CD4-positive, alpha-beta T cell treated with Interleukin-4 for 4 hours (primary cell): ENCODE measurements at regions not wholly inside any gene's neighbourhood (a gene's known extent, or its start where the extent isn't known, plus 50 kb on each side); places are given as distances from the start of the nearest gene placed in this dataset.
A peak's percentile ranks its signal among the peaks of the same experiment; 100 is the strongest.

Source experiments
- DNase-seq: peaks from one replicate; pipeline ENCODE4 v3.0.0-alpha.2; 2020

GRCh38 chr20:50380697-50381040 is 129.5 kb upstream of the PTPN1 start:
- DNase-seq, result no peak

GRCh38 chr20:50381075-50381732 is 129.0 kb upstream of the PTPN1 start:
- DNase-seq, result no peak

- DNase-seq, result peak; percentile 30
Observed at GRCh38 chr20:50381771-50382593, 128.2 kb upstream of the PTPN1 start.

DNA sequence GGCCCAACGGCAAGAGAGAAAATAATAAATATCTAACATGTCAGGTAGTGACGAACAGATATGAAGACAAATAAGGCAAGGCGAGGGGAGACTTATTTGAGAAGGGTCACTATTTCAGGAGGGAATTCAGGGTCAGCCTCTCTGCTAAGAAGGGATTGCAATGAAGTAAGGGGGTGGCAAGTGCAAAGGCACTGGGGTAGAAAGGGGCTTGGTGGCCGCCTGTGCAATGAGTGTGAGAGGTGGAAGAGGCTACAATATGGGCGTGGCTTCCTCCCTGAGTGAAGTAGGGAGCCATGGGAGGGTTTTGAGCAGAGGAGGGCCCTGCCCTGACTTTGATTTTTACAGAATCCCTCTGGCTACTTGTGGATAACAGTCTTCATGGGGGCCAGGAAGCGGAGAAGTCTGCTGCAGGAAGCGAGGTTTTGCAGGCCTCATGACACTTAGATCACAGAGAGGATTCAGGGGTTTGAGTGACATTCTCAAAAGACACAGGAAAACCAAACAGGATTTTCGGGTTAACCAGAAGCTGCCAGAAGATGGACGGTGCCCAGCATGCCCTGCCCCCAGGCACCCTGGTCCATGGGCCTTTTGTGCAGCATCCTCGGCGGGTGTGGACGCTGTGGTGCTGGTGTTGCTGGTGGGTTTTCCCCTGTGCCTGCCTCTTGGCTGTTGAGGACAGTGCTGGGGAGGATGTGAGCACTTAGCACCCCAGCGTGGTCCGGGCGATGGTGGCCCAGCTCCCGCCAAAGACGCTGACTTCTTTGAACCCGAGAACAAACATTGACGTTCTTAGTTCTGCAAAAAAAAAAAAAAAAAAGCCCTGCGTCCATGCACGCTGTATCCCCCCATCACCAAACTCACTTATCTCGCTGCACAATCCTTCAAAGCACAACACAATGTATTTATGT is 124.2 kb upstream of the PTPN1 start:
- DNase-seq, result peak; percentile 57

DNA sequence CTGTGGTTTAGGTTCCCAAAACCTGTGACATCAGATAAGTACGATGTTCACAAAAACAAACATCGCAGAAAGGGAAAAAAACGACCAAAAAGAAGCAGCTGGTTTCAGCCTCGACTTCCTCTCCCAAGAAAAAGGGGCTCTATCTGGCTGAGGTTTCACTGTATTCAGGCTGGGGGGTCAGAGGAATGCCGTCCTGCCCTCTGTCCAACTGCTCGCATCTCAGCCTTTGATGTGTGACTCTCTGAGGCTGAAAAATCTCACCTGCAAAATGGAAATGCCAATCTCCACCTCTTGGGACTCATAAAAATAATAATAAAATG is 123.6 kb upstream of the PTPN1 start:
- DNase-seq, result no peak

GRCh38 chr20:50387218-50387995 is 122.8 kb upstream of the PTPN1 start:
- no peak for DNase-seq

GRCh38 chr20:50387996-50388332 is 122.2 kb upstream of the PTPN1 start:
- DNase-seq, result no peak

- no peak for DNase-seq
Observed at GRCh38 chr20:50388733-50389437, 121.3 kb upstream of the PTPN1 start.

DNA sequence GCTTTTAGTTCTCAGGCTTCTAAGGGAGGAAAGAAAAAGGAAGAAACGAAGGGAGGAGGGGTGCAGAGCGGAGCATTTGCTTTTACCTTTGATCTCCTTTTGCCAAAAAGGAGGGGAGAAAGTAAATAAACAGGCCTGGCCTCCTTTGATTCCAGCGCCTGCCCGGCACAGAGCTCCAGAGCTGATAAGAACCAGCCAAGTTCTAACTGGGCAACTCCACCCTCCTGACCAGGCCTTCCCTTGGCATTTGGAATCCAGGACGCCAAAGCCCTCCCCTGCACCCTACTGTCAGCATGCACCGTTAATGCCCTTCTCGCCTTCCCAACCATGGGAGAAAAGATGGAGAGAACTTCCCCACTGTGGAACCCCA is 120.8 kb upstream of the PTPN1 start:
- no peak for DNase-seq

GRCh38 chr20:50389808-50390684 is 120.1 kb upstream of the PTPN1 start:
- no peak for DNase-seq

DNA sequence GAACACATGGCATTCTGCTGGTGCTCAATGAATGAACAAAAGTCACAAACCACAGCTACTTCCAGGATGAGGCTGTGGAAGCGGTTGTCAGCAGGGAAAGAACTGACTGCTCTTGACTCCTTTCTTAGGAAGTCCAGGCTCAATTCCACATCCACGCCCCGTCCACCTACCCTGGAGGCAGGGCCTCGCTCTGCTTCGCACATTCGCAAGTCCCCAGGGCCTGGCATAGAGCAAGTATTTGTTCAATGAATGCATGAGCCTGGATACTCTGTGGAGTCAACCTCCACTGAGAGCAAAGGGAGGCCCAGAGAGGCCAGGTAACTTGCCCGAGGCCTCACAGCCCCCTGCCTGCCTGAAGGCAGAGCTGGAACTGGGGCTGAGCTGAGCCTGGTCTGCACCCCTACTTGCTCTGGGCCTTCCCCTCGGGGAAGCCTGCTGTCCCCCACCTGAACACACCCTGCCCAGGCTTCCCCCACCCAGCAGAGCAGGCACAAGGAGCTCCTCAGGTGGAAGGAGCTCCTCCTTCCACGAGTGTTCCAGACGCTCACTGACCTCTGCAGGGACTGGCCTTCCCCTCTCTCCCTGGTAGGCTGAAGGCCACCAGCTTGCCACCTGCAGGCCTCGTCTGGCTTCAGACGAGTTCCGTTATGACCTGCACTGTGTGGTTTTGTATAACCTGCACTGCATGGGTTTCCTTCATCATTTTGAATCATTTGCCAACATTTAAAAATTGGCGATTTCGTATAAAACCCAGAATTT is 119.3 kb upstream of the PTPN1 start:
- DNase-seq, result no peak

GRCh38 chr20:50391444-50392137 is 118.6 kb upstream of the PTPN1 start:
- no peak for DNase-seq

DNA sequence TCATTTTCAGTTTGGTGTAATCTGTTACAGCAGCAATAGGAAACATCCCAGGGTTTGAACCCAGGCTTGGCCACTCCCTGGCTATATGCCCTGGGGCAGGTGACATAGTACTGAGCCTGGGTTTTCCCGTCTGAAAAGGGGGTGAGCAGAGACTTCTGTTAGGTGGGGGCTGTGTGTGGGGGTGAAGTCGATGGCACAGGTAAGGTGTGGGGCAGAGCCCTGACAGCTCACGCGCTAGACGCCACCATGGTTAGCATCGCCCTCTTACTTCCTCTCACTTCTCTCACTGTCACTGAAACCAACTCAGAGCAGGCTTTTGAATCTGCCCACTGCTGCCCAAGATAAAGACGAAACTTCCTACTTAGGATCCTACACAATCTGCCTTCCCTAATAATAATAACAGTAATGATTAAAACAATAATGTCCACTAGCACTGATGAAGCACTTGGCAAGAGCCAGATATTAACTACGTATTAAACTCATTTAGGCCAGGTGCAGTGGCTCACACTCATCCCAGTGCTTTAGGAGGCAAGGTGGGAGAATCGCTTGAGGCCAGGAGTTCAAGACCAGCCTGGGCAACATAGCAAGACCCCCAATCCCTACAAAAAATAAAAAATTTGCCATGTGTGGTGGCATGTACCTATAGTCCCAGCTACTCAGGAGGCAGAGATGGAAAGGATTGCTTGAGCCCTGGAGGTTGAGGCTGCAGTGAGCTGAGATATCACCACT is 117.9 kb upstream of the PTPN1 start:
- peak; percentile 11 for DNase-seq

- no peak for DNase-seq
Observed at GRCh38 chr20:50393242-50393641, 116.9 kb upstream of the PTPN1 start.

DNA sequence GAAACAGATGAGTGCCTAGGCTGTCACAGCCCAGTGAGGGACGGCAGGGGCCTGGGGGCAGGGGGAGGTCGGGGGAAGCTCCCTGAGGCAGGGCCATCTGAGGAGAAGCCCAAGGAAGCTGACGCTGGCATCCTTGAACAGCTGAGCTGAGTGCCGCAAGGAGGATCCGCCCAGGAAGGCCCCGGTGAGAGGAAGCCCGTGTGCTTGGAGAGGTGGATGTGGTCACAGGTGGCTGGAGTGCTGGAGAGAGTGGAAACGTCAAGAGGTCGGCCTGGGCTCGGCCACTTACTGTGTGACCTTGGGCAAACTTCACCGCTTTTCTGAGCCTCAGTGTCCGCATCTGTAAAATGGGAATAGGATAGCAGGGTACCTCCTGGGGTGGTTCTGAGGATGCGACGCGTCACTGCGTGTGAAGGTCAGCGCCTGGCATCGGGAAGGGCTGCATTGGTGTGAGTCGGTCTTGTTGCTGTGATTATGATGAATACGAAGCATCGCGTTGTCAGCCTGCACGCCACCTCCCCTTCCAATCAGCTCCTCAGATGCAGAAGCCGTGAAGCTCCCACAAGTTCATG is 116.1 kb upstream of the PTPN1 start:
- DNase-seq, result no peak

GRCh38 chr20:50394569-50394968 is 115.6 kb upstream of the PTPN1 start:
- DNase-seq, result peak; percentile 18

- no peak for DNase-seq
Observed at GRCh38 chr20:50395251-50395729, 114.9 kb upstream of the PTPN1 start.

DNA sequence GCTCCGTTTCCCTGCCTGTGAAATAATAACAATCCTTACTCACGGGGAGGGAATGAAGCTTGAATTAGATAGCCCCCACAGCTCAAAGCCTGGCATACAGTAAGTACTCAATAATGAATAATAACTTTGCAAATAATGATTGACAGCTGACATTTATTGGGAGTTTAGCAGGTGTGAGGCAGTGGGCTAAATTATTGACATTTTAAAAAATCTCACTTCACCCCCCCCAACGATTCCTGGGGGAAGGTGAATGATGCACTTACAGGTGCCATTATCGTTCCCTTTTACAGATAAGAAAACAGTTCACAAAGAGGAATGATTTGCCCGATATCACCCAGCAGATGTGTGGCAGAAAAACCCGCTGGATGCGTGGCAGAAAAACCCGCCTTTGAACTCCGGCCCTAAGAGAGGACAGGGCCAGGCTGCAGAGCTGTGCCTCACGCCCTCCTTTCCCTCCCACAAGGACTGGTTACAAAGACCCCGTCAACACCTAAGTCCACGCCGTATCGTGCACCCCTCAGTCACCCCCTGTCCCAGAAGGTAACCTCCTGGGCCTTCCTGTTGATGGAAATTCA is 114.2 kb upstream of the PTPN1 start:
- DNase-seq, result no peak
